HEK293 (cell line): ENCODE measurements at regions not wholly inside any gene's neighbourhood (a gene's known extent, or its start where the extent isn't known, plus 50 kb on each side); places are given as distances from the start of the nearest gene placed in this dataset.

ENCODE experiments used
- CTCF ChIP-seq: fragments of 450-650 bp; formaldehyde crosslinking; IDR thresholded peaks from 2 replicates; pipeline ENCODE4 v1.5.1; 2016; ENCODE audit warnings: missing biosample characterization, missing genetic modification characterization
- TCF7L2 ChIP-seq: IDR thresholded peaks from 2 replicates; pipeline ENCODE4 v1.6.1; 2011; ENCODE audit warnings: low read depth, mild to moderate bottlenecking, inconsistent platforms, low read length, moderate library complexity, borderline replicate concordance
- ZBTB7A ChIP-seq: fragments of 450-650 bp; formaldehyde crosslinking; IDR thresholded peaks from 2 replicates; pipeline ENCODE4 v1.5.1; 2016; ENCODE audit warnings: low read depth, missing biosample characterization, missing genetic modification characterization
- ZEB2 ChIP-seq: fragments of 450-650 bp; formaldehyde crosslinking; IDR thresholded peaks from 2 replicates; pipeline ENCODE4 v1.5.1; 2016; ENCODE audit warnings: missing biosample characterization, missing genetic modification characterization
- ZNF132 ChIP-seq: fragments of 450-650 bp; formaldehyde crosslinking; IDR thresholded peaks from 2 replicates; pipeline ENCODE4 v1.5.1; 2017; ENCODE audit warnings: missing biosample characterization, missing genetic modification characterization, borderline replicate concordance
- ZNF354C ChIP-seq: fragments of 450-650 bp; formaldehyde crosslinking; IDR thresholded peaks from 2 replicates; pipeline ENCODE4 v1.5.1; 2016; ENCODE audit warnings: missing biosample characterization, missing genetic modification characterization, low read depth, borderline replicate concordance
- ZNF747 ChIP-seq: fragments of 450-650 bp; formaldehyde crosslinking; IDR thresholded peaks from 2 replicates; pipeline ENCODE4 v1.5.1; 2016; ENCODE audit warnings: missing biosample characterization, missing genetic modification characterization

DNA sequence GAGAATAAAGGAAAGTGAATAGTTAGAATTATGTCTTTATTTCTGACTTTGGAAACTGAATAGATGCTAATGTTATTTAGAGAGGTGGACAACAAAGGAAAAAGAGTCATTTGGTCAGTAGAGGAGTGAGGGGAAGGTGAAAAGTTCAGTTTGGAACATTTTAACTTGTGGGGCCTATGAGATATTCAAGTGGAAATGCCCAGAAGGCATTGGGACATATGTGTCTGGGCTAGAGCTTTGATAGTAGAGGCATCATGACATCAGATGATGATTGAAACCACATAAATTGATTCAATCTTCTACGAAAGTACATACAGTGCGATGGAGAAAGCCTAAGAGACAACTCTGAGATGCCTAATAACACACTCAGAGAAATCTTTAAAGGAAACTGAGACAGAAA, 151.7 kb upstream of the COL11A1 start:
- TF ChIP-seq CTCF (tag by site-specific recombination) (no peak), TCF7L2 (no peak), ZNF747 (tag by site-specific recombination) (no peak), ZNF354C (no peak), ZEB2 (no peak), ZBTB7A (no peak), ZNF132 (no peak)
